KMS-11 (cell line): ENCODE measurements at regions not wholly inside any gene's neighbourhood (a gene's known extent, or its start where the extent isn't known, plus 50 kb on each side); places are given as distances from the start of the nearest gene placed in this dataset.

Experiments
- H2AFZ ChIP-seq: fragments of 200-600 bp; sonication (generic); 2 replicates; pipeline ENCODE4 v1.6.1; 2016; ENCODE audit warnings: antibody characterized with exemption, mixed run types, low read depth
- H3K27ac ChIP-seq: fragments of 200-600 bp; sonication (generic); 2 replicates; pipeline ENCODE4 v1.6.1; 2016; ENCODE audit warnings: mild to moderate bottlenecking, mixed run types
- H3K27me3 ChIP-seq: fragments of 200-600 bp; sonication (generic); 2 replicates; pipeline ENCODE4 v1.6.1; 2017; ENCODE audit warnings: mild to moderate bottlenecking, low read depth, mixed run types, moderate library complexity; ENCODE audit not compliant: insufficient read depth
- H3K36me3 ChIP-seq: fragments of 200-600 bp; sonication (generic); 2 replicates; pipeline ENCODE4 v1.6.1; 2017; ENCODE audit warnings: mild to moderate bottlenecking, mixed run types; ENCODE audit not compliant: insufficient read depth
- H3K4me1 ChIP-seq: fragments of 200-600 bp; sonication (generic); 2 replicates; pipeline ENCODE4 v1.6.1; 2016; ENCODE audit warnings: mild to moderate bottlenecking, low read depth, mixed run types; ENCODE audit not compliant: poor library complexity, severe bottlenecking
- H3K4me2 ChIP-seq: fragments of 200-600 bp; sonication (generic); 2 replicates; pipeline ENCODE4 v1.7.0; 2016; ENCODE audit warnings: mild to moderate bottlenecking, mixed run types
- H3K4me3 ChIP-seq: fragments of 200-600 bp; sonication (generic); IDR thresholded peaks from 2 replicates; pipeline ENCODE4 v1.6.1; 2017; ENCODE audit warnings: low read depth, low read length, mixed read lengths; ENCODE audit not compliant: insufficient read depth
- H3K79me2 ChIP-seq: fragments of 200-600 bp; sonication (generic); 2 replicates; pipeline ENCODE4 v1.6.1; 2016; ENCODE audit warnings: low read depth, mixed run types; ENCODE audit not compliant: insufficient read depth
- H3K9ac ChIP-seq: fragments of 200-600 bp; sonication (generic); 2 replicates; pipeline ENCODE4 v1.6.1; 2016; ENCODE audit warnings: mild to moderate bottlenecking, mixed run types
- H4K20me1 ChIP-seq: fragments of 200-600 bp; sonication (generic); 2 replicates; pipeline ENCODE4 v1.6.1; 2016; ENCODE audit warnings: mild to moderate bottlenecking, mixed run types; ENCODE audit not compliant: insufficient read depth
- CTCF ChIP-seq: fragments of 200-600 bp; sonication (generic); conservative IDR thresholded peaks from 2 replicates; pipeline ENCODE4 v1.6.1; 2017; ENCODE audit warnings: low read depth, mild to moderate bottlenecking, antibody characterized with exemption, low read length, moderate library complexity, mixed read lengths

- Histone ChIP-seq H2AFZ (no peak overlapping the region), H3K27me3 (no peaks in the 10 kb centered on the region), H3K79me2 (no peaks in the 10 kb centered on the region), H3K4me2 (no peak overlapping the region), H3K4me1 (no peaks in the 10 kb centered on the region), H3K9ac (no peak overlapping the region), H4K20me1 (no peaks in the 10 kb centered on the region), H3K36me3 (no peaks in the 10 kb centered on the region), H3K4me3 (no peak overlapping the region), H3K27ac (no peak overlapping the region)
- TF ChIP-seq CTCF: no peak
Observed at GRCh38 chr6:54579011-54579410, 267.6 kb upstream of the FAM83B start.

- no peak overlapping the region for H3K4me3 ChIP-seq
- H3K79me2 ChIP-seq: no peaks in the 10 kb centered on the region
- H3K36me3 ChIP-seq: no peaks in the 10 kb centered on the region
- no peak overlapping the region for H3K4me2 ChIP-seq
- H3K4me1 ChIP-seq: no peaks in the 10 kb centered on the region
- no peak overlapping the region for H3K27ac ChIP-seq
- TF ChIP-seq CTCF: no peak
- no peaks in the 10 kb centered on the region for H3K27me3 ChIP-seq
- no peak overlapping the region for H2AFZ ChIP-seq
- H4K20me1 ChIP-seq: no peaks in the 10 kb centered on the region
- H3K9ac ChIP-seq: no peak overlapping the region
Observed at GRCh38 chr6:54586251-54586650, 260.3 kb upstream of the FAM83B start.

- no peaks in the 10 kb centered on the region for H3K27me3 ChIP-seq
- H3K27ac ChIP-seq: no peak overlapping the region
- H2AFZ ChIP-seq: no peak overlapping the region
- no peaks in the 10 kb centered on the region for H3K36me3 ChIP-seq
- no peak for TF ChIP-seq CTCF
- H3K9ac ChIP-seq: no peak overlapping the region
- no peak overlapping the region for H3K4me2 ChIP-seq
- no peaks in the 10 kb centered on the region for H3K79me2 ChIP-seq
- no peaks in the 10 kb centered on the region for H4K20me1 ChIP-seq
- H3K4me1 ChIP-seq: no peaks in the 10 kb centered on the region
- H3K4me3 ChIP-seq: no peak overlapping the region
Observed at GRCh38 chr6:54587277-54587676, 259.3 kb upstream of the FAM83B start.

GRCh38 chr6:54588176-54588575 lies 258.4 kb upstream of the FAM83B start:
- H3K36me3 ChIP-seq: no peaks in the 10 kb centered on the region
- no peak for TF ChIP-seq CTCF
- H3K79me2 ChIP-seq: no peaks in the 10 kb centered on the region
- no peaks in the 10 kb centered on the region for H3K27me3 ChIP-seq
- no peaks in the 10 kb centered on the region for H3K4me1 ChIP-seq
- H3K27ac ChIP-seq: no peak overlapping the region
- no peak overlapping the region for H3K4me3 ChIP-seq
- H3K4me2 ChIP-seq: no peak overlapping the region
- no peak overlapping the region for H3K9ac ChIP-seq
- no peak overlapping the region for H2AFZ ChIP-seq
- no peaks in the 10 kb centered on the region for H4K20me1 ChIP-seq

DNA sequence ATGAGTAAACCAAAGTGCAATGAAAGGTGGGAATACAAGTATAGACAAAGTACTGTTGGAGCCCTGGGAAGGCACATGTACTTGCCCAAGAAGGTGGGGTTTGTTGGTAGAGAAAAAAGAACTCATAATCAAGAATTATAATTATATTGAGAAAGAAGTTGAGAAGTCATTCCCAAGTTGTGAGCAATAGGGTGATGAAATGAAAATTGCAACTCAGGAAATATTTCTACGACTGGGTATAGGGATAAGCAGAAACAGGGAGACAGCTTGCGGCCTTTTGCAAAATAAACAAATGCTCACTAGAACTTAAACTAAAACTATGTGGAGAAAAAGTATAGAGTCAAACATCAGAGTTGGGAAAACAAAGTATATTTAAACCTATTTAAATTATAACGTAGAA lies 250.7 kb upstream of the FAM83B start:
- TF ChIP-seq CTCF: no peak
- no peaks in the 10 kb centered on the region for H3K4me1 ChIP-seq
- H3K79me2 ChIP-seq: no peaks in the 10 kb centered on the region
- H3K36me3 ChIP-seq: no peaks in the 10 kb centered on the region
- no peak overlapping the region for H3K4me2 ChIP-seq
- no peaks in the 10 kb centered on the region for H3K27me3 ChIP-seq
- no peak overlapping the region for H3K27ac ChIP-seq
- H3K9ac ChIP-seq: no peak overlapping the region
- no peaks in the 10 kb centered on the region for H4K20me1 ChIP-seq
- no peak overlapping the region for H2AFZ ChIP-seq
- no peak overlapping the region for H3K4me3 ChIP-seq
